ENCODE measurements at regions not wholly inside any gene's neighbourhood (a gene's known extent, or its start where the extent isn't known, plus 50 kb on each side); places are given as distances from the start of the nearest gene placed in this dataset.

- H3K27me3 ChIP-seq (ENCODE audit: control insufficient read depth, insufficient read depth, low read length) = peaks cover 2% of the 10 kb centered on the region
- H3K27ac ChIP-seq (ENCODE audit: low read length) = no peak overlapping the region
- Mint-ChIP-seq H3K27me3 (ENCODE audit: low read depth in 2 of 2) (peaks cover 14 to 42% of the 10 kb centered on the region in 2 donors), H3K27ac (no peak overlapping the region), H3K36me3 (no peaks in the 10 kb centered on the region), H3K4me3 (no peak overlapping the region), H3K4me1 (no peaks in the 10 kb centered on the region), H3K9me3 (no peaks in the 10 kb centered on the region)
- H3K4me3 ChIP-seq (ENCODE audit: low read length) = no peak overlapping the region
- H3K9me3 ChIP-seq (ENCODE audit: control insufficient read depth, insufficient read depth, low read length) = no peaks in the 10 kb centered on the region
- intact Hi-C loops (cut with micrococcal nuclease) = no loop called here
- DNase-seq = no peak
- H3K36me3 ChIP-seq (ENCODE audit: control insufficient read depth, insufficient read depth, low read length) = no peaks in the 10 kb centered on the region
- no peak for ATAC-seq
- 83% methylated on average over 2 of the region's 2 CpGs for WGBS (ENCODE audit: insufficient coverage)
- H3K4me1 ChIP-seq (ENCODE audit: control insufficient read depth, insufficient read depth, low read length) = no peaks in the 10 kb centered on the region
- no peak for TF ChIP-seq CTCF (IDR thresholded peaks at IDR 0.05)
Measured at GRCh38 chr11:45361551-45361950, 75.4 kb upstream of the SYT13 start.

GRCh38 chr11:45355706-45356041, 69.5 kb upstream of the SYT13 start:
- no peaks in the 10 kb centered on the region for H3K9me3 Mint-ChIP-seq

GRCh38 chr11:45354976-45355705, 69.0 kb upstream of the SYT13 start:
- no peaks in the 10 kb centered on the region for H3K4me1 Mint-ChIP-seq
- H3K27me3 ChIP-seq (ENCODE audit: control insufficient read depth, insufficient read depth, low read length) = no peaks in the 10 kb centered on the region
- peak overlapping the region; percentile 61 to 78 for H3K27ac Mint-ChIP-seq
- no peaks in the 10 kb centered on the region for H3K36me3 Mint-ChIP-seq
- WGBS (ENCODE audit: insufficient coverage) = 11% methylated on average over 28 of the region's 30 CpGs
- peak overlapping the region; percentile 83 for H3K4me3 Mint-ChIP-seq
- ATAC-seq (peak; percentile 89 to 98 (median 96)), DNase-seq (peak; percentile 83 to 95)
- peaks cover 14% of the 10 kb centered on the region for H3K4me1 ChIP-seq (ENCODE audit: control insufficient read depth, insufficient read depth, low read length)
- peak overlapping the region; percentile 67 for H3K27ac ChIP-seq (ENCODE audit: low read length)
- peak overlapping the region; percentile 71 for H3K4me3 ChIP-seq (ENCODE audit: low read length)
- intact Hi-C loops (cut with micrococcal nuclease) = loop anchor here (1.0 kb wide), 1 partner anchor 15 kb away; no protein-coding TSS in a partner anchor
- H3K9me3 ChIP-seq (ENCODE audit: control insufficient read depth, insufficient read depth, low read length) = no peaks in the 10 kb centered on the region
- TF ChIP-seq CTCF (IDR thresholded peaks at IDR 0.05) = no peak
- peaks cover 11 to 28% of the 10 kb centered on the region in 2 donors for H3K27me3 Mint-ChIP-seq (ENCODE audit: low read depth in 2 of 2)
- H3K9me3 Mint-ChIP-seq = no peaks in the 10 kb centered on the region
- H3K36me3 ChIP-seq (ENCODE audit: control insufficient read depth, insufficient read depth, low read length) = no peaks in the 10 kb centered on the region

More at GRCh38 chr11:45355706-45356041, 69.5 kb upstream of the SYT13 start:
- WGBS (ENCODE audit: insufficient coverage) = 45% methylated on average over 5 of the region's 5 CpGs
- Histone ChIP-seq H3K4me3 (ENCODE audit: low read length) (peak overlapping the region; percentile 71), H3K4me1 (ENCODE audit: control insufficient read depth, insufficient read depth, low read length) (peaks cover 14% of the 10 kb centered on the region), H3K27ac (ENCODE audit: low read length) (peak overlapping the region; percentile 67), H3K9me3 (ENCODE audit: control insufficient read depth, insufficient read depth, low read length) (no peaks in the 10 kb centered on the region), H3K27me3 (ENCODE audit: control insufficient read depth, insufficient read depth, low read length) (no peaks in the 10 kb centered on the region), H3K36me3 (ENCODE audit: control insufficient read depth, insufficient read depth, low read length) (no peaks in the 10 kb centered on the region)
- DNase-seq = peak in 1 of 2 donors; percentile 21
- Mint-ChIP-seq H3K4me3 (peak overlapping the region; percentile 83), H3K36me3 (no peaks in the 10 kb centered on the region), H3K27ac (peak overlapping the region; percentile 61 to 78), H3K4me1 (no peaks in the 10 kb centered on the region), H3K27me3 (ENCODE audit: low read depth in 2 of 2) (peaks cover 10 to 23% of the 10 kb centered on the region in 2 donors)
- peak in 1 of 3 donors; percentile 4 for ATAC-seq
- TF ChIP-seq CTCF (IDR thresholded peaks at IDR 0.05) = no peak
- intact Hi-C loops (cut with micrococcal nuclease) = loop anchor here (1.0 kb wide), 1 partner anchor 15 kb away; no protein-coding TSS in a partner anchor

GRCh38 chr11:45348729-45349128, 62.6 kb upstream of the SYT13 start:
- no peak for DNase-seq
- H3K9me3 ChIP-seq (ENCODE audit: control insufficient read depth, insufficient read depth, low read length) = no peaks in the 10 kb centered on the region
- no peaks in the 10 kb centered on the region for H3K36me3 ChIP-seq (ENCODE audit: control insufficient read depth, insufficient read depth, low read length)
- H3K9me3 Mint-ChIP-seq = no peaks in the 10 kb centered on the region
- no peaks in the 10 kb centered on the region for H3K36me3 Mint-ChIP-seq
- no peak overlapping the region for H3K27ac Mint-ChIP-seq
- H3K27ac ChIP-seq (ENCODE audit: low read length) = no peak overlapping the region
- H3K27me3 Mint-ChIP-seq (ENCODE audit: low read depth in 2 of 2) = peaks cover 23 to 66% of the 10 kb centered on the region in 2 donors
- ATAC-seq = no peak
- H3K4me1 ChIP-seq (ENCODE audit: control insufficient read depth, insufficient read depth, low read length) = no peaks in the 10 kb centered on the region
- no peak overlapping the region for H3K4me3 ChIP-seq (ENCODE audit: low read length)
- H3K4me3 Mint-ChIP-seq = no peak overlapping the region
- 81% methylated on average over 1 of the region's 1 CpG for WGBS (ENCODE audit: insufficient coverage)
- TF ChIP-seq CTCF (IDR thresholded peaks at IDR 0.05) = no peak
- no peaks in the 10 kb centered on the region for H3K4me1 Mint-ChIP-seq
- peaks cover 4% of the 10 kb centered on the region for H3K27me3 ChIP-seq (ENCODE audit: control insufficient read depth, insufficient read depth, low read length)
- intact Hi-C loops (cut with micrococcal nuclease) = no loop called here

All from natural killer cell (primary cell).